ENCODE measurements at regions not wholly inside any gene's neighbourhood (a gene's known extent, or its start where the extent isn't known, plus 50 kb on each side); places are given as distances from the start of the nearest gene placed in this dataset.

DNA sequence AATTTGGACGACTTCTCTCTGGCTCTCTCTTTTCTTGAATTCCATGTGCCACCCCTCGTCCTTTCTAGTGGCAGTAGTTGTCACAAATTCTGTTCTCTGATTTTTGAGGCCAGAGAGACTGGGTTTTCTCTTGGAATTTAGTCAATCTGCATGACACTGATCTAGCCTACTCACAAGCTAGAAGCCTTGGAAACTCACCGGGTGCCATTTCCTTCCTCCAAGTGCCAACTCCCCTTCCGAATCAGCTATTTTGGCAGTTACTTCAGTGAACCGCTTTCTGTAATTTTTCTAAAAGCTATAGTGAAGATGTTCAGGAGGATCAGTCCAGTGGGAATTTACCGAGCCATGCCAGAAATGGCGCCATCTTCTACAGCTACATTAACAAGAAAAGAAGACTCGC lies 228.9 kb downstream of the PMP22 start:
- POLR2A ChIA-PET = no interaction called here

DNA sequence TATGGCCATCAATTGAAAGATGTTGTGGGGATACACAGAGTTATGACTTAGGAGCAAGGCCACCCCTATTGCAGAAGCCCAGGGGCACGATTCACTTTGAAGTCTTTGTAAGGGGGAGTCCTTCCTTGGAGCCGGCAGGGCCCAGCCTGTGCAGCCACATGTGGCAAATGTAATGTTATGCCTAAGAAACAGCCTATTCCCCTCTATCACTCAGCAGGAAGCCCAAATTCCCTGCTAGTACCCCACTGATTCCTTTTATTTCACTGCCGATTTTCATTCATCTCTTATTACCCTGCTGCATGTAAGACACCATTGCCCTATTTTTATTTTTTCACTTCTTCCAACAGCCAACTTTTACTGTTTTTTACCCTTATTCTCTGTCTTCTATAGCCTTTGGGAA lies 233.2 kb downstream of the PMP22 start:
- Mint-ChIP-seq H3K36me3 (ENCODE audit: insufficient read depth, unreplicated experiment) (no peaks in the 10 kb centered on the region), H3K4me1 (ENCODE audit: low read depth, unreplicated experiment) (no peaks in the 10 kb centered on the region), H3K4me3 (ENCODE audit: unreplicated experiment) (no peak overlapping the region), H3K9me3 (ENCODE audit: unreplicated experiment) (peaks cover 7% of the 10 kb centered on the region), H3K27ac (ENCODE audit: unreplicated experiment) (no peak overlapping the region), H3K27me3 (ENCODE audit: insufficient read depth, unreplicated experiment) (peaks cover 9% of the 10 kb centered on the region)
- Histone ChIP-seq H3K36me3 (ENCODE audit: control insufficient read depth, insufficient read depth, low read length) (no peaks in the 10 kb centered on the region), H3K4me1 (no peaks in the 10 kb centered on the region), H3K4me3 (ENCODE audit: low read depth, low read length) (no peak overlapping the region), H3K27me3 (replicated peaks; ENCODE audit: control insufficient read depth, insufficient read depth, low read length) (no peaks in the 10 kb centered on the region), H3K9me3 (no peaks in the 10 kb centered on the region)
- BruUV-seq (replicated peaks) = no TSS peak
- DNase-seq = no peak
- intact Hi-C loops (cut with micrococcal nuclease; ENCODE audit: unreplicated experiment) = no loop called here
- POLR2A ChIA-PET = no interaction called here
- TF ChIP-seq, protein P1, sequence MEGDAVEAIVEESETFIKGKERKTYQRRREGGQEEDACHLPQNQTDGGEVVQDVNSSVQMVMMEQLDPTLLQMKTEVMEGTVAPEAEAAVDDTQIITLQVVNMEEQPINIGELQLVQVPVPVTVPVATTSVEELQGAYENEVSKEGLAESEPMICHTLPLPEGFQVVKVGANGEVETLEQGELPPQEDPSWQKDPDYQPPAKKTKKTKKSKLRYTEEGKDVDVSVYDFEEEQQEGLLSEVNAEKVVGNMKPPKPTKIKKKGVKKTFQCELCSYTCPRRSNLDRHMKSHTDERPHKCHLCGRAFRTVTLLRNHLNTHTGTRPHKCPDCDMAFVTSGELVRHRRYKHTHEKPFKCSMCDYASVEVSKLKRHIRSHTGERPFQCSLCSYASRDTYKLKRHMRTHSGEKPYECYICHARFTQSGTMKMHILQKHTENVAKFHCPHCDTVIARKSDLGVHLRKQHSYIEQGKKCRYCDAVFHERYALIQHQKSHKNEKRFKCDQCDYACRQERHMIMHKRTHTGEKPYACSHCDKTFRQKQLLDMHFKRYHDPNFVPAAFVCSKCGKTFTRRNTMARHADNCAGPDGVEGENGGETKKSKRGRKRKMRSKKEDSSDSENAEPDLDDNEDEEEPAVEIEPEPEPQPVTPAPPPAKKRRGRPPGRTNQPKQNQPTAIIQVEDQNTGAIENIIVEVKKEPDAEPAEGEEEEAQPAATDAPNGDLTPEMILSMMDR (IDR thresholded peaks at IDR 0.05; ENCODE audit: insufficient read depth in 1 of 2, low read depth in 1 of 2, low read length in 1 of 2, severe bottlenecking in 1 of 2, unreplicated experiment in 1 of 2) = no peak
- CTCF ChIA-PET = no interaction called here

More for the DNA sequence above, 228.9 kb downstream of the PMP22 start:
- BruUV-seq (replicated peaks) = no TSS peak
- intact Hi-C loops (cut with micrococcal nuclease; ENCODE audit: unreplicated experiment) = no loop called here
- H3K4me3 ChIP-seq (ENCODE audit: low read depth, low read length) = no peak overlapping the region
- H3K4me3 Mint-ChIP-seq (ENCODE audit: unreplicated experiment) = no peak overlapping the region
- TF ChIP-seq, protein P1 (IDR thresholded peaks at IDR 0.05; ENCODE audit: insufficient read depth in 1 of 2, low read depth in 1 of 2, low read length in 1 of 2, severe bottlenecking in 1 of 2, unreplicated experiment in 1 of 2) = no peak
- H3K27me3 Mint-ChIP-seq (ENCODE audit: insufficient read depth, unreplicated experiment) = peaks cover 7% of the 10 kb centered on the region
- no peaks in the 10 kb centered on the region for H3K4me1 ChIP-seq
- CTCF ChIA-PET = no interaction called here
- H3K9me3 ChIP-seq = no peaks in the 10 kb centered on the region
- no peaks in the 10 kb centered on the region for H3K36me3 ChIP-seq (ENCODE audit: control insufficient read depth, insufficient read depth, low read length)
- no peaks in the 10 kb centered on the region for H3K27me3 ChIP-seq (replicated peaks; ENCODE audit: control insufficient read depth, insufficient read depth, low read length)
- H3K27ac Mint-ChIP-seq (ENCODE audit: unreplicated experiment) = no peak overlapping the region
- H3K36me3 Mint-ChIP-seq (ENCODE audit: insufficient read depth, unreplicated experiment) = no peaks in the 10 kb centered on the region
- no peaks in the 10 kb centered on the region for H3K4me1 Mint-ChIP-seq (ENCODE audit: low read depth, unreplicated experiment)
- peaks cover 7% of the 10 kb centered on the region for H3K9me3 Mint-ChIP-seq (ENCODE audit: unreplicated experiment)
- DNase-seq = no peak

DNA sequence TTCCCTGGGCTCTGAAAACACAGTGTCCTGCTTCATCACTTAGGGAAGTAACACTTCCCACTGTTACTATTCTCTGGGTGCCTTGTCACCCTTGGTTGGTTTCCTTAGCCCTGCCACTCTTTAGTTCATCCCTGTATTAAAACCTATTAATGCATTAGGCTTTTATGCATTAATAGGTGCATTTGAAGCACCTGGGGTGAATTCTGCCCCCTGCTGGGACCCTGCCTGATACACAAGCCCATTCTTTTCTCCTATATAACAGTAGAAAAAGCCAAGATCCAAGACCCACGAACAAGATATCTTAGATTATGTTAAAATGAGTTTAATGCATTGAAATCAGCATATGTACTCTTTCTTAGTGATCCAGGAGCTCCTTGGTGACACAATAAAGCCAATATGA lies 235.7 kb downstream of the PMP22 start:
- no peak overlapping the region for H3K4me3 ChIP-seq (ENCODE audit: low read depth, low read length)
- no peak for DNase-seq
- CTCF ChIA-PET = no interaction called here
- no peaks in the 10 kb centered on the region for H3K36me3 ChIP-seq (ENCODE audit: control insufficient read depth, insufficient read depth, low read length)
- BruUV-seq (replicated peaks) = no TSS peak
- H3K27me3 Mint-ChIP-seq (ENCODE audit: insufficient read depth, unreplicated experiment) = peaks cover 5% of the 10 kb centered on the region
- no peaks in the 10 kb centered on the region for H3K36me3 Mint-ChIP-seq (ENCODE audit: insufficient read depth, unreplicated experiment)
- no peaks in the 10 kb centered on the region for H3K4me1 ChIP-seq
- intact Hi-C loops (cut with micrococcal nuclease; ENCODE audit: unreplicated experiment) = no loop called here
- no peak overlapping the region for H3K27ac Mint-ChIP-seq (ENCODE audit: unreplicated experiment)
- H3K9me3 Mint-ChIP-seq (ENCODE audit: unreplicated experiment) = no peaks in the 10 kb centered on the region
- no peaks in the 10 kb centered on the region for H3K4me1 Mint-ChIP-seq (ENCODE audit: low read depth, unreplicated experiment)
- H3K9me3 ChIP-seq = no peaks in the 10 kb centered on the region
- H3K4me3 Mint-ChIP-seq (ENCODE audit: unreplicated experiment) = no peak overlapping the region
- TF ChIP-seq, protein P1 (IDR thresholded peaks at IDR 0.05; ENCODE audit: insufficient read depth in 1 of 2, low read depth in 1 of 2, low read length in 1 of 2, severe bottlenecking in 1 of 2, unreplicated experiment in 1 of 2) = no peak
- POLR2A ChIA-PET = no interaction called here
- no peaks in the 10 kb centered on the region for H3K27me3 ChIP-seq (replicated peaks; ENCODE audit: control insufficient read depth, insufficient read depth, low read length)

Data from Caco-2 (cell line).